Mucosa of gallbladder (tissue), 1 donor: ENCODE measurements at regions not wholly inside any gene's neighbourhood (a gene's known extent, or its start where the extent isn't known, plus 50 kb on each side); places are given as distances from the start of the nearest gene placed in this dataset.
A peak's percentile ranks its signal among the peaks of the same experiment; 100 is the strongest.
"Not testable (repeated sequence)": the region's sequence is repeated elsewhere in the genome, so short reads cannot be mapped to it uniquely, and the experiment has no call there.

Experiments
- DNase-seq: peaks from one replicate; pipeline ENCODE4 v3.0.0-alpha.2; 2020; ENCODE audit warnings: low spot score
- donor health status: DM: no; HTN: no; CAD: no.

GRCh38 chr2:225761396-225761795 lies 361.9 kb downstream of the NYAP2 start:
- DNase-seq = peak; percentile 15

GRCh38 chr2:225757248-225757647 lies 357.7 kb downstream of the NYAP2 start:
- DNase-seq = no peak

GRCh38 chr2:225756198-225756597 lies 356.7 kb downstream of the NYAP2 start:
- no peak for DNase-seq

DNA sequence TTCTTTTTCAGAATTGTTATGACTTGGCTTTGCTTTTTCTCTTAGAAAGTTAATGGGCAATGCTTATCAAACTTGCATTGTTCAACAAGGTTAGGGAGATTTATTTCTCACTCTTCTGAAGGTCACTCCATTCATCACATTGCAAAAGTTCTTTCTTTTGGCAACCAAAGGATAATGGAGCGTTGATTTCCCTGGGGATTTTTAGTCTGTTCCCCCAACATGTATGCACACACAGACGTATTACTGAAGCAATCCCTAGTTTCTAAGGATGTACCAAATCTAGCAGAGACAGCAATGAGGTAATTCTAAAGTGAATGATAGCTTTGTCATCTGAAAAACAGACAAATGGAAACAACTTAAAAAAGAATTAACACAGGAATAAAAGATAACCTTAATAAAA lies 349.1 kb downstream of the NYAP2 start:
- DNase-seq = no peak

DNA sequence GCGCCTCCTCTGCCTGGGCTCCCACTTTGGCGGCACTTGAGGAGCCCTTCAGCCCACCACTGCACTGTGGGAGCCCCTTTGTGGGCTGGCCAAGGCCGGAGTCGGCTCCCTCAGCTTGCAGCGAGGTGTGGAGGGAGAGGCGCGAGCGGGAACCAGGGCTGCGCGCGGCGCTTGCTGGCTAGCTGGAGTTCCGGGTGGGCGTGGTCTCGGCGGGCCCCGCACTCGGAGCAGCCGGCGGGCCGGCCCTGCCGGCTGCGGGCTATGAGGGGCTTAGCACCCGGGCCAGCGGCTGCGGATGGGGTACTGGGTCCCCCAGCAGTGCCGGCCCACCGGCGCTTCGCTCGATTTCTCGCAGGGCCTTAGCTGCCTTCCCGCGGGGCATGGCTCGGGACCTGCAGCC lies 344.5 kb downstream of the NYAP2 start:
- not testable (repeated sequence) for DNase-seq

DNA sequence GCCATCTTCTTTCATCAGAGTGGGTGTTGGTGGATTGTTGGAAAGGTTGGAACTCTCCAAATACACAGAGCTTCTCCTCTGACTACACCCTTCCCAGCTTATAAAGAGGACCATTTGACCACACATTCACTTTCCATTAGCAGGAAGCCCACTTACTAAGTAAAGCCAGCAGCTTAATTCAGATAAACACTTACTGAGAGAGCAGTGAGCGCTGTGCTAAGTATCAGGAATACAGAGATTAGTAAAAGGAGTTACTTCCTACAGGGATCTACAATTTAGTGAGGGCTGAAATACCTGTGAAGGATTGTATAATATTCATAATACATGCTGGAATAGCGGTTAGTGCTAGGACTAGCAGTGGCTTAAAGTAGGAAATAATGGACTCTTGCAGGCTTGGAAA lies 343.0 kb downstream of the NYAP2 start:
- DNase-seq = no peak

DNA sequence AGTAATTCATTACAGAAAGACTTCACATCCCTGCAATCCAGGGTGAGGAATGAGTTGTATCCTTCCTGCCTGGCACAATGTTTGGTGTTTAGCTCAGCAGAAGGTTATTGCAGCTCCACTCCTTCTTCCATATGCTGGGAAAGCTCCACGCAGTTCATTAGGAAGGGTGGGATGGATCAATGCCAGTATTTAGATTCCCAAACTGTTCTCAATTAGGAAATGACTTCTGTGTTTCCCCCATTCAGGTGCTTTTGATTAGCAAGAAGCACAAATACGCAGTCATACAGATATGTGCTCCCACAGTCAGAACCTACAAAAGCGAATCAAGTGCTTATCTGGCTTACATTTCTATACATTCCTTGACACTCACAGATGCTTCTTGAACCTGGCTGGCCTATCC lies 340.6 kb downstream of the NYAP2 start:
- DNase-seq = no peak

DNA sequence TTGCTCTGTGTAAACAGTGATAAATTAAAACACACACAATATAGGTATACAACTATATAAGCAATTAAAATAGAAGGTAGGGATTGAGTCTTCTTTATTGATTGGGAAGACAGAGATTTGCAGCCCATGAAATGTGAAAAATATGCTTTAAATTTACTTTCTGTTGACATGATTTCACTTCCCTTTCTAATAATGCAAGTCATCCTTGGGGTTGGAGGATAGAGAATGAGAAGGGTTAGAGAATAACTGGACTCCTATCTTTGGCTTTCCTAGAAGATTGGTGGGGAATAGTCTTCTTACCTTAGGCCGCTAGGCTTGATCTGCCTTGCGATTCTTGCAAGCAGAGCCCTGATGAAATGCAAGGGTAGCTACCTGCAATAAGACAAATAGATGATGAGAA lies 339.8 kb downstream of the NYAP2 start:
- no peak for DNase-seq

- DNase-seq = no peak
Observed at GRCh38 chr2:225738735-225739134, 339.2 kb downstream of the NYAP2 start.

DNA sequence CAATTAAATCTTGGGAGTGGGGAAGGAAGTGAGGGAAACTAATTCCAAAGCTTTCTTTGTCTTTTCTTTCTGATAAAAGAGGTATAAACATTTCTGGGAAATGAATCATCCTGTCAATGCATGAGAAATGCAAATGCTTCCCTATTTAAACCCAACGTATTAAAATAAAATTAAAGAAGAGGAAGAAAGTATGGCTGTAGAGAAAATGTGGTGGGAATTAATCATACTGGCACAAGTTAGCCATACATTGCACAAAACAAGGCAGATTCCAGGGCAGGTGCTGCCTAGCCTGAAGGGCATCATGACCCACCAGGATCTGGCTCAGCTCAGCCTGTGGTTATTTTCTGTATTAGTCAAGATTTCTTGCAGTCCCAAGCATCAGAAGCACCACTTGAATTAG lies 338.0 kb downstream of the NYAP2 start:
- no peak for DNase-seq

DNA sequence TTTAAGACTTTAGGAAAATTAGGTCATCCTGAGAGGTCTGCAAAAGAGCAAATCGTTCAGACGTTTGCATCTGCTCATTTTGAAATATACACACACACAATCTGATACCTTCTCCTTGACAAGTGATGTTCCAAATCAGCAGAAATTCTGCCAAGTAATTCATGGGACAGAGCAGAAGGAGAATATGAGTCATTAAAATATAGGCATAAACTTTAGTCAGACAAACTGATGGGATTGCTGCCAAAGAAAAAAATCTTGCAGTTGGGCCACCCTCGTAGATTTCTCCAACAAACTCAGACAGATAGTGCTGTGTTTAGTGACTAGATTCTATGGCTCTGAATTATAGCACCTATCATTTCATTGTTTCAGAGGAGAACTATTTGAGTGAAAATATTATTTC lies 336.3 kb downstream of the NYAP2 start:
- DNase-seq = peak; percentile 21

DNA sequence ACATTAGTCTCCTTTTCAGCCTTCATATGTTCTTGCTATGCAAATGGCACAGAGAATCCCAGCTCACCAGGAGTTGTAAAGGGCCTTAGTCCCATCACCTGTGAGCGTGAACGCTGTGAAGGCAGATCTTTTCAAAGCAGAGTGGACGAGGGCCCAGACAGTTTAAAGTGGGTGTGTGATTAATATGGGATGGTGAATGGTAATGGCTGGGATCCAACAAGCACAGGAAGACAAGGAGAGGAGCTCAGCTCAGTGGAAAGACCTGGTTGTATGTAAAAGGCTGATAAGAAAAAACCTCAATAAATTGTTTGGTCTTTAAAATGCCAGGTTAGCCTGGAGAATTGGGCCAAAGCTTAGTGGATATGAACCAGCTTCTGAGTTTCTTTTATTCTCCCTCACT lies 326.2 kb downstream of the NYAP2 start:
- DNase-seq = no peak
